GM18868 (cell line): ENCODE measurements at regions not wholly inside any gene's neighbourhood (a gene's known extent, or its start where the extent isn't known, plus 50 kb on each side); places are given as distances from the start of the nearest gene placed in this dataset.

Source experiments
- ATAC-seq: cut with Tn5 transposase; IDR thresholded peaks from one replicate; pipeline ENCODE4 v1.9.1; 2021; ENCODE audit warnings: mild to moderate bottlenecking, moderate library complexity; ENCODE audit not compliant: unreplicated experiment

DNA sequence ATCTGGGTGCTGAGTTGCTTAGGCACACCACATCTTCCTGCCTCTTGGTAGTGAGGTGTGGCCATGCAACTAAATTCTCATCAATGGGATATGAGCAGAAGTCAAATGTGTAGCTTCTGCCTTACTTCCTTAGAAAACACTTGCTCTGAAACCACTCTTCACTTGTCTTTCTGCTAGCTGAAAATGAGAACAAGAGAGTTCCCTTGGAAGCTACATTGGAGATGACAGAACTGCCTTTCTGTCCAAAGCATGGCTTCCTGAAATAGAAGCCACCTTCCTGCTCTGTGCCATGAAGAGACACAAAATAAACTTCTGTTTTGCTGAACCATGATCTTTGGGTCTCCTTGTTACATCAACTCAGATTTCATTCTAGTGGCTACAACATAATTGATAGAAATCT, 659.9 kb downstream of the IRS1 start:
- no peak for ATAC-seq

DNA sequence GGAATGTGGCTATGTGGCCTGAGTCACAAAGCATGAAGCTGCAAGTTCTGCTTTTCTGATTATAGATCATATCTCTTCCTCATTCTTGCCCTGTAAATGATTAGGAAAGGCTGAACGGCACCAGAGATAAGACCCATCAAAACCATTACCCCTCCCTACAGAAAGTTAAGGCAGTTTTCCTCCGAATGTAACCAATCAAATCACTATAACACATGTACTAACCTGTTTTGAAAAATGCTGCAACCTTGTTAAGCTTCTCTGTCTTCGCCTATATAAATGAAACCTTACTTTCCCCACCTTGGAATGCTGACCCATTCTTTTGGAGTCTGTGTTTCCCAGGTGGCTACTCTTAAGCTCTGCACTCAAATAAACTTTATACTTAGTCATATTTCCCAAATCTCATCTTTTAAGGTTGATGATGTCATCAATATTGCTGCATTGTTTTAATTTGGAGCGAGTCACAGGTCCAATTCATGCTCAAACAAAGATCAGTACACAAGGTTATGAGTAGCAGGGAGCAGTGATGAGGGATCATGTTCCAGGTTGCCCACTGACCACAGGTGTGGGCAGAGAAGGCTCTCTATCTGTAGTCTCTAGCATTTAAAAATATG, 662.3 kb downstream of the IRS1 start:
- ATAC-seq, result no peak

DNA sequence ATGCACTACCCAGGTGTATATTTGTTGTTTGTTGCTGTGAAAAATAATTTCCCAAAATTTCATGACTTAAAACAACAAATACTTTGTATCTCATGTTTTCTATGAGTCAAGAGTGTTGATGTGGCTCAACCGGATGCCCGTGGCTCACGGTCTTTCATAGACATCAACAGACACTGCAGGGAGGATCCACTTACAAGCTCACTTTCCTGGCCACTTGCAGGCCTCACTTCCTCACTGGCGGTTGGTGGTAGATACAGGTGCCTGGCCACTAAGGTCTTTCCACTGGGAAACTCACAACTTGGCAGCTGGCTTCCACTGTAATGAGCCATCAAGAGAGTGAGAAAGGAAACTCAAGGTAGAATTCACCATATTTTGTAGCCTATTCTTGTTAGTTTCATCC, 662.9 kb downstream of the IRS1 start:
- ATAC-seq, result no peak

DNA sequence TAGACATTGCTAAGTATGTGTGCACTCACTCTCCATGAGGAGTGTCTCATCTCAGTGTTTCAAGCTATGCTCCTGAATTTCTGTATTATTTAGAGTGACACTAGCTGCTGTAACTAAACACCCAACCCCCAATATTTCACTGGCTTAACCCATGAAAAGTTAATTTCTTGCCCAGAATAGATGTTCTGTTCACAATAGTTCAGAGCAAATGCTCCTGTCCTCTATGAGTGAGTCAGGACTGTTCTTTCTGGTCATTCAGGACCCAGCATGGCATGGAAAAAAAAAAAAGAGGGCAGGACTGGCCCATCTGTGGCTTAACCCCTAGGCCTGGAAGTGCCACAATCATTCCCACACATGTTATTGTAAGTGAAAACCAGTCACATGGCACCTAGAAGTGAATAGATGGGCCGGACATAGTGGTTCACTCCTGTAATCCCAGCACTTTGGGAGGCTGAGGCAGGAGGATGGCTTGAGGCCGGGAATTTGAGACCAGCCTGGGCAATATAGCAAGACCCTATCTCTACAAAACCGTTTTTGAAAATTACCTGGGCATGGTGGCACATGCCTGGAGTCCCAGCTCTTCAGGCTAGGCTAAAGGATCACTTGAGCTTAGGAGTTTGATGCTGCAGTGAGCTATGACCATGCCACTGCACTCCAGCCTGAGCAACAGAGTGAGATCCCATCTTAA, 663.6 kb downstream of the IRS1 start:
- ATAC-seq, result no peak

DNA sequence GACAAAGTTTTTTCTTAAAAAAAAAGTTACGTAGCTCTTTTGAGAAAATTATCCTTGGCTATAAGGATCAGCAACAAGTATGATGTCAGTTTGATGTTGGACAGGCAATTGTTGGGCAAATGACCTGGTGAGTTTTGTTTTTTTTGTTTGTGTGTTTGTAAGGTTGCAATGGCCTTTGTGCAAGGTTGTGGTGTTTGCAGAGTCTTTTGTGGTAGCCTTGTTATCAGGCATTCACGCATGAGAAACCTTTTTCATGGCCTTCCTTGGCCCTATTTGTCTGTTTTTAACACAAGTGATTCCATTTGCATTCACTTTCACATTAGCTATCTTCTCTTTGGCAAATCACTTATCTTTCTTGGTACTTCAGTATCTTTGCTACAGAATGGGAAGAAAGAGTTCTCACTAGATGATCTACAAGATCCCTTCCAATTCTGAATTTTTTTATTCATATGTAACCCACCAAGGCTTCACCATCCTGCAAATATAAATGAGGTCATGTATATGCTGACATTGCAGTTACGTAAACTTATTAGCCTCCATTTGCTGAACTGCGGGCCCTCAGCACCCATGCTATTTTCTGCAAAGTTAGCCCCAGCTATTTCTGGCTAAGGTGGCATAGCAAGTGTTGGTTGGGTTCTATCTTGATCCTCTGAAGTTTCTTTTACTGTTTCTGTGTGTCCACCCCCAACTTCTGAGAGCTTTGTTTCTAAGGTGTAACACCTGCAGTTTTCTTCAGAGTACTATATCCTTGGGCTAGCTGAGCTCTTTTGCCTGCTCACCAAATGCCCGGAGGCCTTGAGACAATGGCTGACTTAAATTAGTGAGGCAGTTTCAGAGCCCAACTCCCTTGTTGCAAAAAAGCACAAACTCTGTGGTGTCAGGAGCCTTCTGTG, 667.1 kb downstream of the IRS1 start:
- no peak for ATAC-seq

DNA sequence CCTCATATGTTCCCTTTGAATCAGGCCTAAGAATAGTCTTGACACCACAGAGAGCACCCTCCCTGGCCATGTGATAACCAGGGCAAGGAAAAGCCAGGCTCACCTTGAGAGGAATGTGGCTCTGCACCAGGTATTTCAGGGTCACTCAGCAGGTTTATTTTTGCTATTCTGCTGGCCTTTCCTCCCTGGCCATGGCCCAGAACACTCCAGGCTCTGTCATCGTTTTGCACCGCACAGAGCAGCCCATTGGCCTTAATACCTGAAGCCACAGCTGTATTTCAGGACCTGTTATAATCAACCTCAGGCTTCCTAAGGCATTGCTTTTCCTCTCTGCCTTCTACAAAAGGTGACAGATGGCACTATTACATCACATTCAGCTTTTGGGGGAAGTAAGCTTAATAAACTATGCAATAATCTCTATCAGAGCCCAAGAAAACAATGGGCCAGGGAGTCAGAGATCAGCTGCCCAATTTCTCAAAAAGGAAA, 668.3 kb downstream of the IRS1 start:
- no peak for ATAC-seq

DNA sequence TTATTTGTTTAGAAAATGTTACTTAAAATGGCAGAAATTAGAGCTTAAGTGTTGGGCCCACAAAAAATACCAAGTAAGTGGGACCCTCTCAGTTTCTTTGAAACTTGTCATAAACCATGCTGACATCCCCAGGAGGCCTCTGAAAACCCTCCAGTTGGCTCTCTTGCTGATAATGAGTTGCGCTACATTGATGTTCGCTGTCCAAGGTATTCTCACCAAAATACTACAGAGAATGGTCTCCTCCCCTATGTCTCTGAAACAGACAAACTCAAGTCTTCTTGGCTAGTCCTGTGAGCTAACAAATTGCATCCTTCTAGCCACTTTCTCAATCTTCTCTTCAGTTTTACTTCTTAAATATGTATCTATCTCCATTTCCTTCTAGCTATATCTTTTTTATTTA, 669.4 kb downstream of the IRS1 start:
- no peak for ATAC-seq

DNA sequence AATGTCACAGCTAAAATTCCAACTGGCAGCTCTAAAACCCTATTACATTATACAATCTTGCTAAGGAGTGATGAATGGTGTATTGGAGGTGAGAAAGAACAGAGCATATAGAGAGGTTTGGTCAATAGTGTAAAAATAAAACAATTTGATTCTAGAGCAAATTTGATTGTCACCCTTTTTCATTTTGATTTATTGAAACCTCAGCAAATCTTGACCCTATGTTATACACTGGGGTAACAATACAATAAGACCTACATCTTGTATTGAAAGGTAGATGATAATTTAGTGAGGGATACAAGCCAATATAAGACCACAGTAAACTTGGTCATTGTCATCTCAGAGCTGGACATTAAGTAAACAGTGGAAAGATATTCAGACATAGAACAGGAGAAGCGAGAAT, 671.9 kb downstream of the IRS1 start:
- no peak for ATAC-seq

DNA sequence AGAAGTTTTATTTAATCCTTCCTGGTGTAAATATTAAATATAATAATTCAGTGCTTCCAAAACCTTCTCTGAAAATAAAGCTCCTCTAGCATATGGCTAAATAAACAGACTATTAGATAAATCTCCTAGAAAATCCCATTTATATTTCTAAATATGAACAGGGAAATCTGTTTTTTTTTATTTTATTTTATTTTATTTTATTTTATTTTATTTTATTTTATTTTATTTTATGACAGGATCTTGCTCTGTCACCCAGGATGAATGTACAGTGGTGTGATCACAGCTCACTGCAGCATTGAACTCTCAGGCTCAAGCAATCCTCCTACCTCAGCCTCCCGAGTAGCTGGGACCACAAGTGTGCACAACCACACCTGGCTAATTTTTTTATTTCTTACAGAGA, 673.5 kb downstream of the IRS1 start:
- ATAC-seq, result no peak

DNA sequence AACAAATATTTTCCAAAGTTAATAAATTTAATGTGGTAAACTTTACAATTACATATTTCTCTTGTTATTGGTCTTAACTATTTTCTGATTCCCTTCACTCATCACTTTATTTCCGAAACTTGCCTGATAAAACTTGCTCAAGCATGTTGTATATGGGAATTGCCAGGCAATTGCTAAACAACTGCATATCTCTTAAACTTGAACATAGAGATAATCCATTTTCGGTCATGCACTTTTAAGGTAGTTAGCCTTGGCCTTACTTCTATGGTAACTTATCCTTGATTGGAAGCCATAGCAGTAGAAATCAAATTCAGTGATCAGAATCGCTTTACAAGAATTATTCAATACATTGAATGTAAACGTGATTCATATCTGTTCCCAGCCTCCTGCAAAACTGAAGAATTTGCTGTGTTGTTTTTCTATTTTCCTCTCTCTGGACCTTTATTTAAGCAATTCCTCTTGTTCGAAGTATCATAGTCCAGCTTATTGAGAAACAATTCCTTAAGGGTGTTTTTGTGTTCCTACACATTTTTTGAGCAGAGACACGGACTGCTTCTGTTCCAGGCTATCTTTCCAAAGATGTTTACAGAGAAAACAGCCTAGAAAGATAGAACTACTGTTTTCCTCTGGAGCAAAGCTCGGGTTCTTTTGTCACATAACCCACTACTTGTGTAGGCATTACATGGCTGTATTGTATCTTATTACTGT, 674.3 kb downstream of the IRS1 start:
- no peak for ATAC-seq

DNA sequence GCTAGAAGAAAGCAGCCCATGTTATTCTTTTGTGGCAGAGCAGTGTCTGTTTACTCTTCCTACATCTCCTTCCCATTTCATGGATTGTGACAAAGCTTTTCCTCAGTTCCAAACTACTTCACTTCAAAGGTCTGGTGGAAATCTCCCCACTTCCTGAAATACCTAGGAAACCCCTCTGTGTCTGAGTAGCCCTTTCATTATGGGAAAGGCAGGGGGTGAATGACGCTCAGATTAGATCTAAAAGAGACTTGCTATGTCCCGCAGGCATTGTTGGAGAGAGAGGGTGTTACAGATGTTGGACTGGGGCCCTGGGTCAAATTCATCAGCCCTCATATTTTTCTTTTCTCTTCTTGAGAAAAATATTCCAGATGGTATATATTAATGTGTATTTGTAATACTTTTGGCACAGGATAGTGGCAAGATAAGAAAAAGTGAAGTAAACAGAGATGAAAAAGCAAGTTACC, 675.0 kb downstream of the IRS1 start:
- ATAC-seq, result no peak

DNA sequence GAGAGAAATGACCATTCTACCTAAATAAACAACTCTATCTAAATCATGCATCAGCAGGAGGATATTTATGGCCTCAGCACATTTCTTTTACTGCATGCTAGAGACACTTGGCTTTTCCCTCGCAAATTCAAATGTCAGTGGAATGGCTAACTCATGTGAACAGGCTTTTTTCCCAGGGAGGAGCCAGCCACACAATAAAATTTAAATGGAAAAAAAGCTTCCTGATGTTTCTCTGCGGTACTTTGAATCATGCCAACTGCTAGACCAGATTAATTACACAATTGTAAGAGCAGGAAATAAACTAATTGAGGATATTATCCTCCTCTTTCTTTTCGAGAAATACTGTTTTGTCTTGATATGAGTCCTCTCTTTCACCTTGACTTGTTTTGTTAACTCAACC, 676.3 kb downstream of the IRS1 start:
- no peak for ATAC-seq

DNA sequence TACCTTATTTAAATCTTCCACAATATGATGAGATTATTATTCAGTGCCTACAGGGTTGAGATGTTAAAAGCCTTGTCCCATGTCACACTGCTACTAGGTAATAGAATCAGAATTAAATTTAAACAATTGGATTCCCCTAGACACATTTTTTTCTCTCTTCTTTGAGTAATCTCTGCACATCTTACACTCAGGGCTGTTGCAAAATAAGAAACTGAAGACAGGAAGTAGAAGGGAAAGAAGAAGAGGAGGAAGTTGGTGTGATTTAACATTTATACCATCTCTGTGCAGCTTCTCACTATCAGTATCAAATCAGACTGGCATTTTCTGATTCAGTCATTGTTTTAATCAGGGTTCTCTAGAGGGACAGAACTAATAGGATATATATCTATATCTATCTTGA, 677.6 kb downstream of the IRS1 start:
- no peak for ATAC-seq

DNA sequence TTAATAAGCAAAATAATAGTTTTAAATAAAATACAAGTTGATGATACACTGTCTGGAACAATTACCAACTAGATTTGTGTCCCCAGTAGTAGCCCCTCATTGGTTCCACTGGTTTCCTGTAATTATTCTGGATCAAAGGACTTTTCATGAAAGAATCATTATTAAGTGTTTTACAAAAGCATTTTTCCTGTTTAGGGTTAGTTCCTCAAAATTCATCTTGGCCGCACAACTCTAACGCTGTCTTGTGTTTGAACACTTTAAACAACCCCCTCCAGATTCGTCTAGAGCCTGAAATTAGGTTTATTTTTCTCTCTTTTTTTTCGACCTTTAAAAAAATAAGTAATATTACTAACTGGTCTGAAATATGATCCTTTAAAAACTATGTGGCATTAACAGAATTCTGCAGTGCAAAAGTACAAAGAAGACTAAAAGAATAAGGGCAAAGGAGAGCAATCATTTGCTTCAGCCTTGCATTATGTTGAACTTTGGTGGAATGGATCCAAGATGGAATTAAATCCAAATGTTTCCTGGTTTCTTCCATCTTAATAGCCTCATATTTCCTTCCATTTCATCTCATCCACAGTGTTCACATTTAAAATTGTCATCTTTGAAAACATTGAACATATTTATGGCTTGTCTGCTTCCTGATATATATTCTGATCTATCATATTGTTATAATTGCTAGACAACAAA, 678.4 kb downstream of the IRS1 start:
- no peak for ATAC-seq

DNA sequence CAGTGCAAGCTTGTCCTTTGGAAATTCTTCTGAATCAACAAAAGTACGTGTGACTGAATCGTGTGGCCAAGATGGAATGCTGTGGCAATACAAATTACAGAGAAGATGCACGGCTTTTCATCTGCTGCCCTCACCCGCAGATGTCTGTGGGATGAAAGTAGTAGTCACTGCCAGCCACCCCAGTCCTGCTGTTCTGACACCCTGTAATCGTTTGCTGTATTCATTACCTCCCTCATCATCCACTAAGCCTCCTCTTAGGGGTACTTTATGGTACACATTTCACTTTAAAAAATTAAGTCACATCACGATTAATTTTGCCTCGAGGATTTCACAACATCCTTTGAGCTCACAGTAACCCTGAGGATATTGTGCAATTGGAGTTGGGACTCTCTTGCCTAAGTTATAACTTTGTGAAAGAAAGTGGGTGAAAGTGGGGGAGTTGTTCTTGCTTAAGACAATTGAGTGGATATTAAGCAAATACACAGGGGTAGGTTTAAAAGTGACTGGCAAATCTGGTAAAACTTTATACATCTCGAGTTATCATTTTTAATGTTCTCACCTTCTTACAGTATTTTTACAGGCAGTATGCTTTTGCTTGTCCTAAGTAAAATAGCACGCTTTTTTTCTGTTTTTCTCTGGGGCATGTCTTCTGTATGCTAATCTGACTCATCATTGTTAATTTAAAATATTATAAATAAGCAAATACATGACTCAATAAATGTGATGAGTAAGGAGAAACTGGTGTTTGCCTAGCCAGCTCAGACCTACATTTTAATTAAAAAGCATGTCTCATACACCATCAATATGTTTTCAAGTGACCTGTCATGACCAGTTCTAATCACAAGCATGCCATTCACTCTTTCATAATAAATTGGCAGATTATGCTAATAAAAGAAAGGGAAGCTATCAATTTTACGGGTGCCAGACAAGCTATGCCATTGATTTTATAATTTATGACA, 680.9 kb downstream of the IRS1 start:
- ATAC-seq, result no peak

DNA sequence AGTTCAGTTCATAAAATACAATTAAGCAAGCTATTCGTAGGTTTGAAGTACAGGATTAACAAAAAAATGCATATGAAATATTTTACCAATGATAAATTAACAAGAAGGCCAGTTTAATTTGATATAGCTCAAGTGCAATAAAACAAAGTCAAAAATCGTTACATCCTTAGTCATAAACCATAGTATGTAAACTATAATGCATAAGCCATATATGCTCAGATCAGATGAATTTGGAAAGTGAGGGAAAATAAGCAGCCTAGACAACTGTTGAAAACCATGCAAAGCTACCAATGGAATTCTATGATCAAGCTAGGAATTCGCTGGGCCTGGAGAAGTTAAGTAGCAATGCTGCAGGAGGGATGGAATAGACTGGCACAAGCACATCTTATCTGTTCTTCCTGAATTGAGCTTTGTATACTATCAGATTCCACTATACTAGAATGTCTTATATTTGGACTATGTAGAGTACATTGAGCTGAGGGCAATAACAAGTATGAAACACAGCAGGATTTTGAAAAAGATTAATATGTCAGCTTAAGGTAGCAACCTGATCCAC, 682.0 kb downstream of the IRS1 start:
- ATAC-seq, result no peak

DNA sequence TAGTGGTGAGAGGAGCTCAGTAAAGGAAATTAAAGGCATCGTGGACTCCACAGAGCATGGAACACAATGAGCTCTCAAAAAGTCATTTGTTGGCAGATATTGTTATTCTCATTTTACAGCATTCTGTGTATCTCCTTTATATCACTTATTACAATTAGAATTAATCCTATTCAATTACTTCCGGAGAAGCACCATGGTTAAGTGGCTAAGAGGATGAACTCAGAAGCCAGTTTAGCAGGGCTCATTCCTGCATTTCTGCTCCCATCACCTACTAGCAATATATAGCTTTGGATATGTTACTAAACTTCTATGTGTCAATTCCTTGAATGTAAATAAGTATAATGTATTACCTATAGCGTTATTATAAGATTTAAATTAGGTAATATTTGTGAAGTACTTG, 683.3 kb downstream of the IRS1 start:
- ATAC-seq, result no peak

DNA sequence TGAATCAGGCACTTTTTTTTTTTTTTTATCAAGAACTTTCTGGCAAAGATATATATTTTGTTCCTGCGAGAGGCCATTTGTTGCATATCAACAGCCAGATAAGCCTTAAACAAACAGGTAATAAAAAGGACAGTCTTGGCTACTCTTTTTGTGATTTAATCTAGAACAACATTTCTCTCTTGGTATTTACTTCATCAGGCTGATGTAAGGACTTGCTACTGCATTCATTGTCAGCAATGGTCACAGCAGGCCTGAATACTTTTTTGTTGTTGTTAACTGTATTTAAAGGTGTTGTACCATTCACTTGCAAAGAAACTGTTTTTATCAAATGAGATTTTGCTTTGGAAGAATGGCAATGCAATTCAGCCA, 683.8 kb downstream of the IRS1 start:
- no peak for ATAC-seq
